Endothelial cell of umbilical vein (primary cell): ENCODE measurements at regions not wholly inside any gene's neighbourhood (a gene's known extent, or its start where the extent isn't known, plus 50 kb on each side); places are given as distances from the start of the nearest gene placed in this dataset.

Experiments used
- BruUV-seq: library from RNA; stranded (reverse); fragments of 400-500 nt; replicated peaks from 2 replicates; lab custom pipeline; 2021; lab: Mats Ljungman, UMichigan
- CTCF ChIA-PET: fragments of 300-600, 350-600 bp; sonication (Branson Sonifier 250); formaldehyde crosslinking; loops from one replicate; lab custom pipeline; 2021; ENCODE audit warnings: antibody characterized with exemption, inconsistent platforms; lab: Charles Lee
- POLR2A ChIA-PET: fragments of 300-600, 350-600 bp; sonication (Branson Sonifier 250); formaldehyde crosslinking; loops from one replicate; lab custom pipeline; 2021; ENCODE audit warnings: antibody characterized with exemption, inconsistent platforms; lab: Charles Lee
- DNase-seq: peaks from one replicate; pipeline ENCODE4 v3.0.0-alpha.2; 2011; ENCODE audit warnings: low read depth, low spot score
- FAIRE-seq: peaks from 2 replicates; lab custom pipeline; 2011; peaks lifted over from hg19 to GRCh38; lab: Jason Lieb, UNC
- H2AFZ ChIP-seq: 2 replicates; pipeline ENCODE4 v1.6.0; 2012; ENCODE audit warnings: low read depth, low read length, control low read depth, inconsistent platforms
- H3K27ac ChIP-seq: 2 replicates; pipeline ENCODE4 v1.5.1; 2011; ENCODE audit warnings: low read depth, mild to moderate bottlenecking, control low read depth, low read length, moderate library complexity; ENCODE audit not compliant: insufficient read depth
- H3K27me3 ChIP-seq, 2 experiments: 2 replicates each; pipeline versions ENCODE4 v1.6.0 to v1.6.1; 2011; ENCODE audit warnings: low read length in 2 of 2, mixed read lengths in 1 of 2; ENCODE audit not compliant: control insufficient read depth in 2 of 2, insufficient read depth in 2 of 2
- H3K36me3 ChIP-seq, 2 experiments: 2 replicates in 1 of 2; 3 replicates in 1 of 2; pipeline ENCODE4 v1.5.1; 2011; ENCODE audit warnings: low read length in 2 of 2, mild to moderate bottlenecking in 1 of 2, moderate library complexity in 1 of 2; ENCODE audit not compliant: control insufficient read depth in 2 of 2, insufficient read depth in 2 of 2; ENCODE audit errors: extremely low read depth in 1 of 2
- H3K4me1 ChIP-seq: 3 replicates; pipeline ENCODE4 v1.5.1; 2011; ENCODE audit warnings: mild to moderate bottlenecking, low read length; ENCODE audit not compliant: control insufficient read depth, insufficient read depth; ENCODE audit errors: extremely low read depth
- H3K4me2 ChIP-seq: 2 replicates; pipeline ENCODE4 v1.6.1; 2011; ENCODE audit warnings: low read length, control low read depth, mixed read lengths; ENCODE audit not compliant: insufficient read depth
- H3K4me3 ChIP-seq, 3 experiments: fragments of 200-600 bp in 1 of 3; sonication (generic), shearing (Covaris generic) in 1 of 3; replicated peaks in 1 of 3; 2 replicates each; pipeline ENCODE4 v1.5.1; 2011 to 2016; ENCODE audit warnings: control low read depth in 3 of 3, low read length in 3 of 3, mild to moderate bottlenecking in 2 of 3, inconsistent platforms in 1 of 3, low read depth in 1 of 3, moderate library complexity in 1 of 3; ENCODE audit not compliant: insufficient read depth in 1 of 3
- H3K79me2 ChIP-seq: 2 replicates; pipeline ENCODE4 v1.6.0; 2012; ENCODE audit warnings: low read length, inconsistent platforms; ENCODE audit not compliant: control insufficient read depth, insufficient read depth
- H3K9ac ChIP-seq: replicated peaks from 2 replicates; pipeline ENCODE3; 2011; ENCODE audit warnings: low read length, control low read depth; ENCODE audit not compliant: insufficient read depth; ENCODE audit errors: extremely low read depth
- H3K9me1 ChIP-seq: replicated peaks from 3 replicates; pipeline ENCODE4 v1.6.0; 2011; ENCODE audit warnings: mild to moderate bottlenecking, low read length; ENCODE audit not compliant: control insufficient read depth, insufficient read depth; ENCODE audit errors: extremely low read depth
- H3K9me3 ChIP-seq: replicated peaks from 2 replicates; pipeline ENCODE4 v1.5.1; 2012; ENCODE audit warnings: low read length, inconsistent platforms; ENCODE audit not compliant: control insufficient read depth, insufficient read depth
- H4K20me1 ChIP-seq: replicated peaks from 2 replicates; pipeline ENCODE3; 2011; ENCODE audit warnings: mild to moderate bottlenecking, low read length; ENCODE audit not compliant: control insufficient read depth, insufficient read depth; ENCODE audit errors: extremely low read depth
- CTCF ChIP-seq, 2 donors: IDR thresholded peaks; 1 replicate in 1 of 2; 2 replicates in 1 of 2; pipeline ENCODE4 v1.5.1; 2011; ENCODE audit warnings: low read length in 2 of 2, mild to moderate bottlenecking in 2 of 2, moderate library complexity in 2 of 2, control low read depth in 1 of 2, inconsistent platforms in 1 of 2, low read depth in 1 of 2; ENCODE audit not compliant: insufficient read depth in 1 of 2; ENCODE audit errors: extremely low read depth in 1 of 2
- EZH2 ChIP-seq: IDR thresholded peaks from 2 replicates; pipeline ENCODE4 v1.6.1; 2012; ENCODE audit warnings: borderline replicate concordance, low read depth, mild to moderate bottlenecking, moderate library complexity, low read length, inconsistent platforms; ENCODE audit not compliant: severe bottlenecking
- FOS ChIP-seq: IDR thresholded peaks from 2 replicates; pipeline ENCODE4 v1.6.1; 2011; ENCODE audit warnings: mild to moderate bottlenecking, low read length, moderate library complexity, borderline replicate concordance; ENCODE audit not compliant: insufficient read depth
- GATA2 ChIP-seq: IDR thresholded peaks from 2 replicates; pipeline ENCODE4 v1.7.0; 2011; ENCODE audit warnings: low read depth, mild to moderate bottlenecking, moderate library complexity, mixed read lengths, low read length; ENCODE audit not compliant: insufficient read length, insufficient read depth
- JUN ChIP-seq: IDR thresholded peaks from 2 replicates; pipeline ENCODE4 v1.6.1; 2011; ENCODE audit warnings: borderline replicate concordance, low read depth; ENCODE audit not compliant: insufficient read length, insufficient read depth
- MAX ChIP-seq: IDR thresholded peaks from 2 replicates; pipeline ENCODE4 v1.6.1; 2011; ENCODE audit not compliant: insufficient read depth, insufficient read length
- MYC ChIP-seq: IDR thresholded peaks from one replicate; pipeline ENCODE4 v1.6.1; 2011; ENCODE audit warnings: mild to moderate bottlenecking, low read depth, low read length
- POLR2A ChIP-seq: IDR thresholded peaks from 2 replicates; pipeline ENCODE4 v1.6.1; 2012; ENCODE audit warnings: low read depth, mild to moderate bottlenecking, control low read depth, low read length
- POLR2AphosphoS5 ChIP-seq: IDR thresholded peaks from 2 replicates; pipeline ENCODE4 v1.6.1; 2012; ENCODE audit warnings: low read depth, mild to moderate bottlenecking, control low read depth, low read length, moderate library complexity; ENCODE audit not compliant: insufficient read depth
- dilution Hi-C: fragments of 300-500 bp; cut with MboI; formaldehyde crosslinking; loops from one replicate; pipeline ENCODE4 v1.15.0; 2019; ENCODE audit warnings: low sequenced_read_pairs; ENCODE audit not compliant: extremely low pct_ligation_motif_present
- intact Hi-C: fragments of 100-400 bp; cut with micrococcal nuclease; formaldehyde crosslinking; loops from one replicate; pipeline ENCODE4 v1.10.0; 2022

- H3K9me3 ChIP-seq: no peaks in the 10 kb centered on the region
- intact Hi-C loops (no loop called here), dilution Hi-C loops (no loop called here)
- ChIA-PET POLR2A (interaction anchor here (0.5 kb wide), 1 partner anchor 46 kb away, joined by 6 read pairs; no protein-coding TSS in a partner anchor), CTCF (no interaction called here)
- H3K79me2 ChIP-seq: no peaks in the 10 kb centered on the region
- peaks cover 4% of the 10 kb centered on the region for H3K4me1 ChIP-seq
- no peaks in the 10 kb centered on the region for H3K9me1 ChIP-seq
- H3K4me3 ChIP-seq: no peak overlapping the region
- no peak overlapping the region for H2AFZ ChIP-seq
- H3K9ac ChIP-seq: no peak overlapping the region
- H3K27ac ChIP-seq: no peak overlapping the region
- DNase-seq: no peak
- no peaks in the 10 kb centered on the region for H4K20me1 ChIP-seq
- H3K4me2 ChIP-seq: no peak overlapping the region
- no peaks in the 10 kb centered on the region for H3K27me3 ChIP-seq
- no TSS peak for BruUV-seq
- H3K36me3 ChIP-seq: no peaks in the 10 kb centered on the region
- no peak for FAIRE-seq
- TF ChIP-seq POLR2AphosphoS5 (no peak), GATA2 (no peak), FOS (no peak), POLR2A (no peak), EZH2 (no peak), JUN (no peak), CTCF (IDR thresholded peaks at IDR 0.05; ENCODE audit: extremely low read depth in 1 of 2, insufficient read depth in 1 of 2, low read depth in 1 of 2, low read length in 2 of 2) (no peak), MYC (no peak), MAX (no peak)
Observed at GRCh38 chr7:46850563-46851330, 731.2 kb downstream of the TNS3 start.
